ENCODE measurements at regions not wholly inside any gene's neighbourhood (a gene's known extent, or its start where the extent isn't known, plus 50 kb on each side); places are given as distances from the start of the nearest gene placed in this dataset.

GRCh38 chr1:38628241-38628640 lies 231.3 kb downstream of the RRAGC start:
- no peak overlapping the region for H3K9ac ChIP-seq (ENCODE audit: low read length)
- H3K27me3 ChIP-seq (ENCODE audit: control insufficient read depth, insufficient read depth, low read length), result no peaks in the 10 kb centered on the region
- H3K36me3 ChIP-seq (ENCODE audit: control insufficient read depth, insufficient read depth, low read length), result no peaks in the 10 kb centered on the region
- no peak overlapping the region for H3K27ac ChIP-seq (ENCODE audit: low read depth, low read length)
- no peaks in the 10 kb centered on the region for H3K9me3 ChIP-seq (ENCODE audit: control insufficient read depth, insufficient read depth, low read depth, low read length)
- peaks cover 9% of the 10 kb centered on the region for H3K4me1 ChIP-seq (ENCODE audit: control insufficient read depth, insufficient read depth, low read length)
- no peak overlapping the region for H3K4me3 ChIP-seq (ENCODE audit: low read depth, low read length)

- peaks cover 9% of the 10 kb centered on the region for H3K4me1 ChIP-seq (ENCODE audit: control insufficient read depth, insufficient read depth, low read length)
- H3K27ac ChIP-seq (ENCODE audit: low read depth, low read length), result no peak overlapping the region
- no peaks in the 10 kb centered on the region for H3K27me3 ChIP-seq (ENCODE audit: control insufficient read depth, insufficient read depth, low read length)
- no peaks in the 10 kb centered on the region for H3K9me3 ChIP-seq (ENCODE audit: control insufficient read depth, insufficient read depth, low read depth, low read length)
- H3K36me3 ChIP-seq (ENCODE audit: control insufficient read depth, insufficient read depth, low read length), result no peaks in the 10 kb centered on the region
- H3K4me3 ChIP-seq (ENCODE audit: low read depth, low read length), result no peak overlapping the region
- no peak overlapping the region for H3K9ac ChIP-seq (ENCODE audit: low read length)
Observed at GRCh38 chr1:38625939-38626338, 233.6 kb downstream of the RRAGC start.

- Histone ChIP-seq H3K4me1 (ENCODE audit: control insufficient read depth, insufficient read depth, low read length) (peaks cover 9% of the 10 kb centered on the region), H3K4me3 (ENCODE audit: low read depth, low read length) (no peak overlapping the region), H3K36me3 (ENCODE audit: control insufficient read depth, insufficient read depth, low read length) (no peaks in the 10 kb centered on the region), H3K27me3 (ENCODE audit: control insufficient read depth, insufficient read depth, low read length) (no peaks in the 10 kb centered on the region), H3K9me3 (ENCODE audit: control insufficient read depth, insufficient read depth, low read depth, low read length) (no peaks in the 10 kb centered on the region), H3K27ac (ENCODE audit: low read depth, low read length) (no peak overlapping the region), H3K9ac (ENCODE audit: low read length) (no peak overlapping the region)
Observed at GRCh38 chr1:38624336-38625039, 235.1 kb downstream of the RRAGC start.

- no peak overlapping the region for H3K9ac ChIP-seq (ENCODE audit: low read length)
- H3K27me3 ChIP-seq (ENCODE audit: control insufficient read depth, insufficient read depth, low read length), result no peaks in the 10 kb centered on the region
- H3K36me3 ChIP-seq (ENCODE audit: control insufficient read depth, insufficient read depth, low read length), result no peaks in the 10 kb centered on the region
- no peaks in the 10 kb centered on the region for H3K9me3 ChIP-seq (ENCODE audit: control insufficient read depth, insufficient read depth, low read depth, low read length)
- H3K27ac ChIP-seq (ENCODE audit: low read depth, low read length), result no peak overlapping the region
- H3K4me1 ChIP-seq (ENCODE audit: control insufficient read depth, insufficient read depth, low read length), result peaks cover 9% of the 10 kb centered on the region
- H3K4me3 ChIP-seq (ENCODE audit: low read depth, low read length), result no peak overlapping the region
Observed at GRCh38 chr1:38623529-38623928, 236.0 kb downstream of the RRAGC start.

GRCh38 chr1:38622197-38622596 lies 237.4 kb downstream of the RRAGC start:
- no peak overlapping the region for H3K27ac ChIP-seq (ENCODE audit: low read depth, low read length)

GRCh38 chr1:38616846-38617245 lies 242.7 kb downstream of the RRAGC start:
- peaks cover 11% of the 10 kb centered on the region for H3K9me3 ChIP-seq (ENCODE audit: control insufficient read depth, insufficient read depth, low read depth, low read length)
- peaks cover 10% of the 10 kb centered on the region; the same call in 1 of the 2 replicates for H3K4me1 ChIP-seq (ENCODE audit: control insufficient read depth, insufficient read depth, low read length)
- H3K36me3 ChIP-seq (ENCODE audit: control insufficient read depth, insufficient read depth, low read length), result no peaks in the 10 kb centered on the region
- no peak overlapping the region for H3K9ac ChIP-seq (ENCODE audit: low read length)
- H3K27ac ChIP-seq (ENCODE audit: low read depth, low read length), result no peak overlapping the region
- no peaks in the 10 kb centered on the region for H3K27me3 ChIP-seq (ENCODE audit: control insufficient read depth, insufficient read depth, low read length)
- H3K4me3 ChIP-seq (ENCODE audit: low read depth, low read length), result no peak overlapping the region

More at GRCh38 chr1:38622197-38622596, 237.4 kb downstream of the RRAGC start:
- Histone ChIP-seq H3K9ac (ENCODE audit: low read length) (no peak overlapping the region), H3K36me3 (ENCODE audit: control insufficient read depth, insufficient read depth, low read length) (no peaks in the 10 kb centered on the region), H3K4me1 (ENCODE audit: control insufficient read depth, insufficient read depth, low read length) (peaks cover 9% of the 10 kb centered on the region), H3K4me3 (ENCODE audit: low read depth, low read length) (no peak overlapping the region), H3K27me3 (ENCODE audit: control insufficient read depth, insufficient read depth, low read length) (no peaks in the 10 kb centered on the region), H3K9me3 (ENCODE audit: control insufficient read depth, insufficient read depth, low read depth, low read length) (no peaks in the 10 kb centered on the region)

GRCh38 chr1:38615680-38616079 lies 243.9 kb downstream of the RRAGC start:
- Histone ChIP-seq H3K9me3 (ENCODE audit: control insufficient read depth, insufficient read depth, low read depth, low read length) (peaks cover 11% of the 10 kb centered on the region), H3K27ac (ENCODE audit: low read depth, low read length) (no peak overlapping the region), H3K9ac (ENCODE audit: low read length) (no peak overlapping the region), H3K4me1 (ENCODE audit: control insufficient read depth, insufficient read depth, low read length) (peaks cover 10% of the 10 kb centered on the region; the same call in 1 of the 2 replicates), H3K27me3 (ENCODE audit: control insufficient read depth, insufficient read depth, low read length) (no peaks in the 10 kb centered on the region), H3K36me3 (ENCODE audit: control insufficient read depth, insufficient read depth, low read length) (no peaks in the 10 kb centered on the region), H3K4me3 (ENCODE audit: low read depth, low read length) (no peak overlapping the region)

GRCh38 chr1:38614861-38615260 lies 244.7 kb downstream of the RRAGC start:
- Histone ChIP-seq H3K27me3 (ENCODE audit: control insufficient read depth, insufficient read depth, low read length) (no peaks in the 10 kb centered on the region), H3K4me3 (ENCODE audit: low read depth, low read length) (0 out of 2 replicates have a peak overlapping the region, but pooled peaks have one; percentile 6), H3K4me1 (ENCODE audit: control insufficient read depth, insufficient read depth, low read length) (peaks cover 10% of the 10 kb centered on the region; the same call in 1 of the 2 replicates), H3K9me3 (ENCODE audit: control insufficient read depth, insufficient read depth, low read depth, low read length) (peaks cover 11% of the 10 kb centered on the region), H3K9ac (ENCODE audit: low read length) (no peak overlapping the region), H3K27ac (ENCODE audit: low read depth, low read length) (no peak overlapping the region), H3K36me3 (ENCODE audit: control insufficient read depth, insufficient read depth, low read length) (no peaks in the 10 kb centered on the region)

- peaks cover 5% of the 10 kb centered on the region; the same call in 1 of the 2 replicates for H3K27me3 ChIP-seq (ENCODE audit: control insufficient read depth, insufficient read depth, low read length)
- H3K27ac ChIP-seq (ENCODE audit: low read depth, low read length), result no peak overlapping the region
- H3K4me1 ChIP-seq (ENCODE audit: control insufficient read depth, insufficient read depth, low read length), result peaks cover 10% of the 10 kb centered on the region; the same call in 1 of the 2 replicates
Observed at GRCh38 chr1:38613996-38614395, 245.6 kb downstream of the RRAGC start.

GRCh38 chr1:38612951-38613350 lies 246.6 kb downstream of the RRAGC start:
- Histone ChIP-seq H3K9me3 (ENCODE audit: control insufficient read depth, insufficient read depth, low read depth, low read length) (peaks cover 11% of the 10 kb centered on the region), H3K27me3 (ENCODE audit: control insufficient read depth, insufficient read depth, low read length) (peaks cover 5% of the 10 kb centered on the region; the same call in 1 of the 2 replicates), H3K4me1 (ENCODE audit: control insufficient read depth, insufficient read depth, low read length) (peaks cover 13% of the 10 kb centered on the region; the same call in 1 of the 2 replicates), H3K27ac (ENCODE audit: low read depth, low read length) (no peak overlapping the region), H3K4me3 (ENCODE audit: low read depth, low read length) (no peak overlapping the region), H3K9ac (ENCODE audit: low read length) (no peak overlapping the region), H3K36me3 (ENCODE audit: control insufficient read depth, insufficient read depth, low read length) (no peaks in the 10 kb centered on the region)

More at GRCh38 chr1:38613996-38614395, 245.6 kb downstream of the RRAGC start:
- no peaks in the 10 kb centered on the region for H3K36me3 ChIP-seq (ENCODE audit: control insufficient read depth, insufficient read depth, low read length)
- no peak overlapping the region for H3K9ac ChIP-seq (ENCODE audit: low read length)
- H3K9me3 ChIP-seq (ENCODE audit: control insufficient read depth, insufficient read depth, low read depth, low read length), result peaks cover 11% of the 10 kb centered on the region
- H3K4me3 ChIP-seq (ENCODE audit: low read depth, low read length), result no peak overlapping the region

GRCh38 chr1:38611664-38612211 lies 247.8 kb downstream of the RRAGC start:
- H3K9me3 ChIP-seq (ENCODE audit: control insufficient read depth, insufficient read depth, low read depth, low read length), result peaks cover 11% of the 10 kb centered on the region
- H3K4me1 ChIP-seq (ENCODE audit: control insufficient read depth, insufficient read depth, low read length), result peaks cover 15% of the 10 kb centered on the region; the same call in 1 of the 2 replicates
- peaks cover 11% of the 10 kb centered on the region; the same call in 1 of the 2 replicates for H3K27me3 ChIP-seq (ENCODE audit: control insufficient read depth, insufficient read depth, low read length)
- no peaks in the 10 kb centered on the region for H3K36me3 ChIP-seq (ENCODE audit: control insufficient read depth, insufficient read depth, low read length)
- H3K9ac ChIP-seq (ENCODE audit: low read length), result no peak overlapping the region
- no peak overlapping the region for H3K4me3 ChIP-seq (ENCODE audit: low read depth, low read length)
- H3K27ac ChIP-seq (ENCODE audit: low read depth, low read length), result no peak overlapping the region
